SIG-M5 treated with dmso at 0.1 percent for 504 hours (cell line): ENCODE measurements at regions not wholly inside any gene's neighbourhood (a gene's known extent, or its start where the extent isn't known, plus 50 kb on each side); places are given as distances from the start of the nearest gene placed in this dataset.

Experiments used
- DNase-seq: peaks from one replicate; lab custom pipeline; 2025; ENCODE audit not compliant: unreplicated experiment; lab: John Stamatoyannopoulos, UW

DNA sequence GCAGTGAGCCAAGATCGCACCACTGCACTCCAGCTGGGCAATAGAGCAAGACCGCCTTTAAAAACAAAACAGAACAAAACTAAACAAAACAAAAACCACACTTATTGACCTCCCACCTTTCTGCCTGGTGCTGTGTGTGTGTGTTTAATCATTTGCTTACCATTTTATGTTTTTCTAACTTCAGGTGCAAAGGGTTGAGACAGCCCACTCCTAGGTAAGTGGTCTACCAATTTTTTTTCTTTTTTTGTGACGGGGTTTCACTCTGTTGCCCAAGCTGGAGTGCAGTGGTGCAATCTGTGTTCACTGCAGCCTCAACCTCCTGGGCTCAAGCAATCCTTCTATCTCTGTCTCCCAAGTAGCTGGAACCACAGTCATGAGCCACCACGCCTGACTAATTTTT, 65.8 kb downstream of the SALL1 start:
- DNase-seq: no peak

DNA sequence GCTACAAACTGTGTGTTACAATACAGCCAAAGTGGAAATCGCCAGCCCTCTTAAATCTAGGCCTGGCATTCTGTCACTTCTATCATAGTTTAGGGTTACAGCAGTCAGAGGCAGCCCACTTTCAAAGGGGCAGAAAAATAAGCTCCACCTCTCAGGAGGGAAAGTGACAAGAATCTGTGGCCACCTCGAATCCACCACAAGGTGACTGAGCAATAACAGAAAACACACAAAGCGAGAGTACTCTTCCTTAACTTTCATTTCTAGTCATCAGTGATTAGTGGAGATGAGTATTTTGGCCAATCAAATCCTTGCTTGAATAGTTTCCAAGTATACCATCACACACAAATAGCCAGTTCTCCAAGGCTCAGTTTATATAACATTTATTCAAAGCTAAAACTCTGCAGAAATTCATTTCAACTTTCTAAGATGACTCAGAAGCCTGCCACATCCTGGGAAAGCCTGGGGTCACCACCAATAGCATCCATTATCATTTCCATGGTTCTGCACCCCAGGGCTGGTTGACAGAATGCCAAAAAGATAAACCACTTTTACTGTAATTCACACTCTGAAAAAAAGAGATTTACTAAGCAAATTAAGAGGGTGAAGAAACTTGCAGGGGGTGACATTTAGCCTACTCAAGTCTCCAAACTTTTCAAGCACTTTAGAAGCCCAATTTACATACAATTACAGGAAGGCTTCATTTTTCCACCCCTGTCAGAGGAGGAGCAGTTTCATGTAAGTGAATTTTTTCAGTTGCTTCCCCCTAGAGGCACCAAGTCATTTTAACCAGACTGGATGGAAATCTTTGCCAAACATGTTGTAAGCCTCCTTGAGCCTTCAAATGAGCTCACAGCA, 66.8 kb downstream of the SALL1 start:
- DNase-seq: no peak

DNA sequence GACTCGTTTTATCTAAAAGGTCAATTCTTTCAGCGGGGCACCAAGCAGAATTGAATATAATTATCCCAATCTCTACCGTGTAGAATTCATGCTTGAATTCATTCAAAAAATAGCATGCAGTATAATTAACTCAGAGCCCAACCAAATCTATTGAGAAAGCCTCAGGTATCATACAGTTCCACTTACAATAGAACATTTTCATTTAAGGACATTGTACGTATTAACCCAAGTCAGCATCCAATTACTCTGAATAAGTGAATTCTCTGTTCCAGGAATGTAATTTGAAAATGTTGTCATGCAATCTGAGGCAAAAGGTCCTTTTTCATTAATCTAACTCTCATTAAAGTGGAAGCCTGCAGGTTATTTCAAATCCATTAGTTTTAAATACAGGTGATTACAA, 78.5 kb downstream of the SALL1 start:
- DNase-seq: no peak

DNA sequence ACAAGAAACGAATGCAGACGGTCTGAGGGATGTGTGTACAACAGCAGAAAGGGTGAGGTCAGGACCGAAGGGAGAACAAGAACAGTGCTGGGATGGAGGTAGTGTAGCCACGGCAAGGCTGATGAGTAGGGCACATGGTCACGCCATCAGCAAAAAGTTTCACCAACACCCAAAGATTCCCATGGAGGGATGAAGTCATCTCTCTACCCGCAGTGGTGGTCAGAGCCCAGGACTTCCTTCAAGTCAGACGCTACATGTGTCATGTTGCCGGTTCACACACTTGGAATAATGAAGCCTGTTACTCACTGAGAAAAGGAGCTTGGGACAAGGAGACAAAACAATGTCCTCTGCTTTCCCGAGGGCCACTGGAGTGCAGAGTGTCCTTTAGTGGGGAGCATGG, 79.7 kb downstream of the SALL1 start:
- DNase-seq: no peak

GRCh38 chr16:51067352-51067751, 83.7 kb downstream of the SALL1 start:
- no peak for DNase-seq

DNA sequence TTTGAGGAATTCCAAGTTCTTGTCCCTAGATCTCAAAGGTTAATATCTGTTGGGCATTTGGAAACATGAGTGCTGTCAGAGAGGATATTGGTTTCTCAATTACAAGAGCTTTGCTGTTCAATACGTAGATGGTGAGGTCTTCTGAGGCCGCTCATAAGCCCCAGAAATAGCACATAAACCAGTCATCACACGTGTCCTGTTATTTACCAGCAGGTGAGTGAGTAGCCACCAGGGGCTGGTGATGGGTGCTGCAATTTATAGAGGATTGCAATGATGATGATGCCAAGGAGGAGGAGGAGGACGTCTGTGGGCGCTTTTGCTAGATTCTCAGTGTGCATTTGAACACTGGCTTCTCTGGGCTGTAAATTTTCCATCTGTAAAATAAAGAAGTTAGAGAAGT, 89.0 kb downstream of the SALL1 start:
- DNase-seq: no peak

DNA sequence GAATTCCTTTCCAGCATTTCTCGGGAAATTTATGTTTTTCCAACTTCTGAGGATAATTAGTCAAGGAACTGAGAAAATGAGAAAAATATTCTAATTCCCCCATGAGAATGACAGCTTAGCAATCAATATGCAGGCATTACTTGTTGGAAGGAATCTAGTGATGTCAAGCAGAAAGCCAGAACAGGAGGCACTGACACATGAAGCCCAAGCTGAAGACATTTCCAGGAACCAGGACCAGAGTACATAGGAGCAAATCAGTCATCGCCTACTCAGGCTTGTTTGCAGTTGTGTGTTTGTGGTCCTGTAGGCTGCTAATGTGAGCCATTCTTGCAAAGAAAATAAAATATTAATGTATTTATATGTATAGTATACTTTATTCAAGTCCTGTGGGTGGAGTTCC, 89.7 kb downstream of the SALL1 start:
- no peak for DNase-seq

DNA sequence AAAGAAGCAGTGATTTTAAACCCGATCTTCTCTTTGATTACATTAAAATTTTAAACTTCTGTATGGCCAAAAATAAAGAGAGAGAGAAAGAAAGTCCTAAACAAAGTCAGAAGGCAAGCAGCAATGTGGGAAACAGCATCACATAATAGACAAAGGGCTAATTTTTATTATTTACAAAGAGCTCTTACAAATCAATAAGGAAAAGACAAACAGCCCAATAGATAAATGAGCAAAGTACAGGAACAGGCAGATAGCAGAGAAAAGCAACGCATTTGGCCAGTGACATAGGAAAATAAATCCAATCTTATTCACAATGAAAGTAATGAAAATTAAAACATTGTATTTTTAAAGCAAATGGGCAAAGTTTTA, 93.1 kb downstream of the SALL1 start:
- no peak for DNase-seq

DNA sequence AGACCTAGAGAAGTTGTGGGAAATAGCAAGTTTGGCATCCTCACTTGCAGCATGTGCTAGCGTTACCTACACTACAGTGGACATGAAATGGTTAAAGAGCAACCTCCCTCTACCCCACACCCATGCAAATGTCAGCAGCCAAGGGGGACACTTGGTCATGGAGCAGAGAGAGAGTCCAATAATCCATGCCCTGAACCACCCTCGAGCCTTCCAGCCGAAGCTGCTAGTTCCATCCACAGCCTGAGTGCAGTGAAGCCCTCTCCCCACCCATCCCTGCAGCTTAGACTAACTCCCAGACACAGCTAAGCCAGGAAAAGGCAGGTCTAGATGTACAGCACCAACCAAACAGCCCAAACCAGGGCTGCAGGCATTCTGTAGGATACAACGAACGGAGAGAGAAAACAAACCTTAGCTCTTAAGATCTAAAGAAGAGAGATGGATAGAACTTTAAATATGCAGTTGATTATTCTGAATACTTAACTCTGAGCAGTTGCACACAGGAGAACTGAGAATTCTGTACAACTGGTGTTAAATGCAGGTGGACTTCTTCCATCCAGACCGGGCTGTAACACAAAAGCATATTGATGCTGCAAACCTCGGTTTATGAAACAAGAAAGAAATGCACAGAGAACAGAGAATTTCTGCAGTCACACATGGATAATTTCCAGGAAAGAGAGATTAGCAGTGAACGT, 93.8 kb downstream of the SALL1 start:
- DNase-seq: no peak

- DNase-seq: no peak
These were observed 94.7 kb downstream of the SALL1 start for GRCh38 chr16:51056331-51056730.

GRCh38 chr16:51055434-51055833, 95.6 kb downstream of the SALL1 start:
- no peak for DNase-seq

- DNase-seq: no peak
These were observed 97.3 kb downstream of the SALL1 start for GRCh38 chr16:51053775-51054174.

- no peak for DNase-seq
These were observed 99.4 kb downstream of the SALL1 start for GRCh38 chr16:51051671-51052070.

- DNase-seq: no peak
These were observed 100.7 kb downstream of the SALL1 start for GRCh38 chr16:51050377-51050706.

DNA sequence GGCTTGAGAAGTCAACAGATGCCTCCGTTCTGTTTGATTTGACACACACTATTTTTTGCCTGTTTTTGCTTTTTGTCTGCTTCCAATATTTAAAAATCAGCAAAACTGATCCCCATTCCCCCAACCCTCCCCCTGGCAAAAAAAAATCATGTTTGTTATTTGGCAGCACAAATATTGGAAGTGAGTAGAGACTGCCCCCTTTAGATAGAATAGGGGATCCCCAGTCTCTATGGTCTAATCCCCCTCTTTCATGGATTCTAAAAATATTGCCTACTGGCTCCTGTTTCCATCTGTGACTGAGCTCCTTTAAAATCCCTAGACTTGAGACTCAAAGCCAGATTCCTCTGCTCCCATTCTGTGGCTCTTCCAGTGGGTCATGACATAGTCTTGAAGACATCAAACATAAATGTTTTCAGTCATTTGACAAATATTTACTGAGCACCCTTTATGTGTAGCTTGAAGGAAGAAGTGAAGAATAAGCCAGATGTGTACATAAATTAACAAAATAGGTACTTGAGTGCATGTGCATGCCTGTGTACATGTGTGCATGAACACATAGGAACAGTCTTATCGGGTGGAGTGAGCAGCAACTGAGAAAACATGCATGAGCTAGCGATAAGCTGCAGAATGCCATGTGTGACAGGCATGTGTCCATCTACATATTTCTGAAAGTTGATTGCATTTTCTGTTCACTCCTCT, 101.2 kb downstream of the SALL1 start:
- no peak for DNase-seq

DNA sequence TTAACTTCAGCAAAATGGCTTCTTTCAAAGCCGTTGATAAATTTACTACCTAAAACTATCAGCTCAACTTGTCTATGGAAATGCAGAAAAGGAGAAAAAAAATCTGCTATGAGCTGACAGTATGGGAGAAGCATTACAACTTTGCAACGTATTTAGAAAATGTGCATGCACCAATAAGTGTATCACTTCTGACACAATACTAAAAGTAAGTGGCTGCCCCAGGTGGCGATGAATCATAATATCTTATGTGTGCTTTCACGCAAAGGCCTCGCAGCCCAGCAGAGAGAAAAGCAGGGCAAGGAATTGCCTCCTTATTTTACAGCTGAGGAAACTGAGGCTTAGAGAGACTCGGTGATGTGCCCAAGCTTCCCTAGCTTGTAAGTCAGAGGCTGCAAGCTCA, 101.8 kb downstream of the SALL1 start:
- no peak for DNase-seq

DNA sequence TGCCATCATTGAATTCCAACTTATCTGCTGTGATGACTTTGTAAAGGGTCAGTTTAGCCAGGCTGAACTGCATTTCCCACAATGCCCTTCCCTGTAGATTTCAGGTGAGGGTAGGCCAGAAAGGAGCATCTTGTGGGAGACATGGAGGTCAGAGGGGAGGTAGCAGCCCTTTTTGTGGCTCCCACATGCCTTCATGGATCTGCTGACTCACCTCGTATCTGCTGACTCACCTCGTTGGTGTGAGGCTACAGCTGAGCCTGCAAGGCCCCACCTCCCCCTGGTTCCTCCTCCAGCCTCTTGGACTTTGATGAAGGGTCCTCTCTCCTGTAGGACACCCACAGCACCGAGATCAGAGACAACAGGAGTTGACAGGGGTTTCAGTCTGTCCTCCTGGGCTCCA, 102.5 kb downstream of the SALL1 start:
- DNase-seq: no peak

GRCh38 chr16:51045794-51046193, 105.3 kb downstream of the SALL1 start:
- DNase-seq: no peak

GRCh38 chr16:51045186-51045585, 105.9 kb downstream of the SALL1 start:
- DNase-seq: no peak

GRCh38 chr16:51041546-51041945, 109.5 kb downstream of the SALL1 start:
- no peak for DNase-seq

- no peak for DNase-seq
These were observed 110.4 kb downstream of the SALL1 start for GRCh38 chr16:51040637-51041036.

DNA sequence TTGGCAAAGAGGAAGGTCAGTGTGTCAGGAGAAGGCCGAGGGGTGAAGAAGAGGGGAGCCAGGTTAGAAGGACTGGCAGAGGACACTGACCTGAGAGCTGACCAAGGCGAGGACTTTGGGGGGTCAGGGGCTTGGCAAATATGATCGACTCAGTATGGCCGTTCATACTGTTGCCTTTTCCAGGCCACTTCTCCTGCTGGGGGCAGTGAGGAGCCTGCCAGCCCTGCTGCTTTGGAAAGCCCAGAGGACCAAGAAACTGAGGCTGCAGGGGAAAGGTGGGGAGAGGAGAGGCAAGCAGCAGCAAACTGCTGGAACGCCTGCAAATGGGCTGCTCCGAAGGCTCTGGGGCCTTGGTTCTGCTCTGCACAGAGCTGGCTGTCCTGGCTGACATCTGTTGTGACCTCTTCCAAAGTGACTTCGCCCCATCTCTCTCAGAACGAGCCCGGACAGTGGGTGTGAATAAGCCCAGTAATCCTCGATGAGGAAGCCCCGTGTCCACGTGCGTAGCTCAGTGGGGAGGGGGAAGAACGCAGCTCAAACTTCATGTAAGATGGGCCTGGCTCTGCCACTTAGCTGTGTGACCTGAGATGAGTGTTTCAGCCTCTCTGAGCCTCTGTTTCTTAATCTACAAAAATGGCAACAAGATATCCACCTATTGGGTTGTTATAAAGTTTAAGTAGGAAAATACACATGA, 111.3 kb downstream of the SALL1 start:
- no peak for DNase-seq
